Heart right ventricle (tissue), 16 donors: ENCODE measurements at regions not wholly inside any gene's neighbourhood (a gene's known extent, or its start where the extent isn't known, plus 50 kb on each side); places are given as distances from the start of the nearest gene placed in this dataset.
"Not testable (repeated sequence)": the region's sequence is repeated elsewhere in the genome, so short reads cannot be mapped to it uniquely, and the experiment has no call there.

Experiments
- ATAC-seq, 8 donors: fragments of 200-7000 bp; cut with Tn5 transposase; one replicate each; pipeline ENCODE4 v1.9.1; 2020; ENCODE audit warnings: mild to moderate bottlenecking in 8 of 8, moderate library complexity in 8 of 8, moderate number of reproducible peaks in 1 of 8
- DNase-seq, 2 donors: peaks; one replicate each; pipeline ENCODE4 v3.0.0-alpha.2; 2020
- H3K27ac ChIP-seq, 10 donors: fragments of 200-600 bp; sonication (generic) in 2 of 10; one replicate each; pipeline versions ENCODE4 v1.5.0 to v1.8.0; 2020 to 2022; ENCODE audit warnings: mild to moderate bottlenecking in 3 of 10
- H3K27me3 ChIP-seq, 7 donors: fragments of 200-600 bp; one replicate each; pipeline ENCODE4 v1.8.0; 2021 to 2022; ENCODE audit warnings: mild to moderate bottlenecking in 2 of 7
- H3K36me3 ChIP-seq, 9 donors: fragments of 200-600 bp; sonication (generic) in 1 of 9; one replicate each; pipeline versions ENCODE4 v1.5.0 to v1.8.0; 2020 to 2022; ENCODE audit warnings: mild to moderate bottlenecking in 2 of 9
- H3K4me1 ChIP-seq, 9 donors: fragments of 200-600 bp; sonication (generic) in 1 of 9; one replicate each; pipeline versions ENCODE4 v1.5.0 to v1.8.0; 2020 to 2022; ENCODE audit warnings: mild to moderate bottlenecking in 4 of 9
- H3K4me3 ChIP-seq, 10 donors: fragments of 200-600 bp; sonication (generic) in 2 of 10; one replicate each; pipeline versions ENCODE4 v1.5.0 to v1.8.0; 2020 to 2022; ENCODE audit warnings: mild to moderate bottlenecking in 7 of 10, moderate library complexity in 2 of 10
- H3K9me3 ChIP-seq, 11 donors: fragments of 200-600 bp in 10 of 11; sonication (generic) in 2 of 11; one replicate each; pipeline versions ENCODE4 v1.5.0 to v1.8.0; 2013 to 2022; ENCODE audit warnings: mild to moderate bottlenecking in 2 of 11, control low read depth in 1 of 11, moderate library complexity in 1 of 11
- CTCF ChIP-seq, 9 donors: fragments of 200-600 bp; sonication (generic) in 2 of 9; IDR thresholded peaks; one replicate each; pipeline versions ENCODE4 v1.5.0 to v1.8.0; 2021 to 2022; ENCODE audit warnings: antibody characterized with exemption in 9 of 9, mild to moderate bottlenecking in 5 of 9, moderate library complexity in 1 of 9
- WGBS, 2 donors: extraction: QIAGEN DNeasy Blood & Tissue Kit; methylation state at CpG; one replicate each; pipeline ENCODE4 v1.1.7; 2013; ENCODE audit warnings: inconsistent platforms in 1 of 2; 5-methylcytosine and 5-hydroxymethylcytosine counted together
- intact Hi-C, 10 donors: fragments of 100-400 bp; cut with DNase I; formaldehyde crosslinking; loops; one replicate each; pipeline versions ENCODE4 v1.11.1 to v1.14.2; 2022
- donor health status: Arrhythmogenic right ventricular cardiomyopathy.
- donor health status: ischemic (EF 13 %, LVEDD 7.1; RV severe dilation, severe dysfunction).
- donor health status: healthy with polysubstance abuse.
- donor health status: DM: no; HTN: yes; CAD: no.
- donor health status: DM: no; HTN: no; CAD: no.
- donor health status: ischemic (EF 25% LVEDD 6.9; RV normal size, moderate dysfunction).
- donor health status: ischemic (EF 25% LVEDD 5.7; RV mildly dilated, moderate dysfunction).
- donor health status: healthy.
- donor health status: DM: yes; HTN: yes; CAD: no.
- donor health status: Ischemic cardiomyopathy.
- donor health status: ischemic (EF 35%, LVEDD 5.7; RV mildly dilated, moderate dysfunction).
- donor health status: nonischemic (EF 11% LVEDD 7.7; RV severe dilation, severe dysfunction).
- donor health status: DM: yes; HTN: yes; CAD: no.
- donor health status: PGD.
- donor health status: ischemic (EF 29% LVEDD 5.4; RV normal size, mild dysfunction).
- donor health status: nonischemic (EF 23%, LVEDD 6.1; RV moderate dilation, normal function).

- ATAC-seq (no peak), DNase-seq (no peak)
- Histone ChIP-seq H3K36me3 (no peaks in the 10 kb centered on the region), H3K4me3 (no peak overlapping the region), H3K9me3 (no peaks in the 10 kb centered on the region), H3K4me1 (no peaks in the 10 kb centered on the region), H3K27me3 (peaks cover 0 to 42% (median 13%) of the 10 kb centered on the region in 7 donors), H3K27ac (no peak overlapping the region)
- intact Hi-C loops = no loop called here
- WGBS, 2 donors = 79 to 81% methylated on average over 6 of the region's 6 CpGs
- TF ChIP-seq CTCF (IDR thresholded peaks at IDR 0.05) = no peak
Observed at GRCh38 chr5:135095052-135095715, 61.2 kb upstream of the PITX1 start.

DNA sequence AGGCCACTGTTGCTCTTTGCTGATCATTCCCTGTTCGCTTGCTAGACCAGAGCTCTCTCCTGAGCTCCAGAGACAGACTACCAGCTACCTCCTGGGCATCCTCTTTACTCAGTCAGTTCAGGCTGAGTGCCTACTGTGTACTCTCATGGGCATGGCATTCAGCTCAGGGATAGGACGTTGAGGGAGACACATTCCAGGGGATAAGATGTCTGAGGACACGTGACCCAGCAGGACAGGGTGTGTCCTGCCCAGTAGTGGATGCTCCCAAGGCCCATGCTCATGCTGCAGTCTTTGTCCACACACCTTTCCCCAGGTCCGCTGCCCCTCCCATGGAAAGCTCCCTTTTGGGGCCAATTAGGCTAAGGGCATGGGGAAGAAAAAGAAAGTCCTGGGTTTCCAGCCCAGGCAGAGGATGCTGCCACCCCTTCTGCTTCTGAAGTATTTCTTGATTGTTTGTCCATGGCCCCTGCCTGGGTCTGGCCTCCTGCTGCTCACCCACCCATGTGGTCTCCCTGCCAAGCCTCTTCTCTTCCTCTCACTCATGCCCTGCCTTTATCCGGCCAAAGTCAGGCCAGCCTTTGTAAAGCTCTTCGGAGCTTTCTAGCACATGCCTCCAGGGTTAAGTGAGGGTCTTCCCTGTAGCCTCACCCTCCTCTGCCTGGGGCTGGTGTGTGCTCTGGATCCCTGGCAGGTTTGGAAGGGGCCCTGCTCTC lies 60.5 kb upstream of the PITX1 start:
- Histone ChIP-seq H3K4me3 (no peak overlapping the region), H3K36me3 (no peaks in the 10 kb centered on the region), H3K27ac (no peak overlapping the region), H3K27me3 (peaks cover 0 to 35% (median 13%) of the 10 kb centered on the region in 7 donors), H3K9me3 (no peaks in the 10 kb centered on the region), H3K4me1 (no peaks in the 10 kb centered on the region)
- ATAC-seq (no peak), DNase-seq (no peak)
- 71 to 79% methylated on average over 6 of the region's 6 CpGs for WGBS, 2 donors
- TF ChIP-seq CTCF (IDR thresholded peaks at IDR 0.05) = no peak
- intact Hi-C loops = no loop called here

- 72 to 86% methylated on average over 1 of the region's 1 CpG for WGBS, 2 donors
- intact Hi-C loops, H3K4me1 ChIP-seq, H3K36me3 ChIP-seq, H3K4me3 ChIP-seq, H3K9me3 ChIP-seq, ATAC-seq, DNase-seq, H3K27ac ChIP-seq: not testable (repeated sequence)
- peaks cover 0 to 27% (median 13%) of the 10 kb centered on the region in 7 donors for H3K27me3 ChIP-seq
Observed at GRCh38 chr5:135093483-135093882, 59.5 kb upstream of the PITX1 start.

DNA sequence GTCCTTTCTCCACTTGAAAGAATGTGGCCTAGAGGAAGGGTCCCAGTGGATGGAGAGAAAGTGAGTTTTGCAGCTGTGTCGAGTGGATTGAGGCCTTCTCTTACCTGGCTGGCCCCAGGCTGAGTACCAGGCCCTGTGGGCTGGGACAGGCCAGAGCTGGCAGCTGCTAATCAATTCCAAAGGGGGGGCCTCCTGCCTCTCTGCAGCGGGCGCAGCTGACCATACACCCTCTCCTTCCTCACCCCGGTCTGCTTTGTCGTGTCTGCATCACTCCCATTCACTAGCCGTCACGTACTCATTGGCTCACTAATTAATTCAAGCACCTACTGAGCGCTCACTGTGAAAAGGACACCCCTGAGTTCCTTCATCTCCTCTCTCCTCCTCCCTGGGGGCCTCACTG lies 58.4 kb upstream of the PITX1 start:
- 68 to 75% methylated on average over 8 of the region's 8 CpGs for WGBS, 2 donors
- intact Hi-C loops = no loop called here

More for the DNA sequence above, 58.4 kb upstream of the PITX1 start:
- H3K4me3 ChIP-seq = no peak overlapping the region
- no peak for TF ChIP-seq CTCF (IDR thresholded peaks at IDR 0.05)
- H3K4me1 ChIP-seq = no peaks in the 10 kb centered on the region
- DNase-seq = no peak
- ATAC-seq = no peak
- H3K27ac ChIP-seq = no peak overlapping the region
- H3K36me3 ChIP-seq = no peaks in the 10 kb centered on the region
- no peaks in the 10 kb centered on the region for H3K9me3 ChIP-seq
- peaks cover 0 to 24% (median 13%) of the 10 kb centered on the region in 7 donors for H3K27me3 ChIP-seq
